ENCODE measurements at regions not wholly inside any gene's neighbourhood (a gene's known extent, or its start where the extent isn't known, plus 50 kb on each side); places are given as distances from the start of the nearest gene placed in this dataset.

- Histone ChIP-seq H3K4me1 (ENCODE audit: control insufficient read depth, insufficient read depth, low read length) (no peaks in the 10 kb centered on the region), H3K4me3 (no peak overlapping the region), H3K27me3 (replicated peaks in 1 of 2; ENCODE audit: control insufficient read depth in 2 of 2, insufficient read depth in 2 of 2, low read length in 1 of 2) (no peaks in the 10 kb centered on the region), H3K9ac (ENCODE audit: control insufficient read depth, insufficient read depth, low read length) (no peak overlapping the region), H3K79me2 (ENCODE audit: control insufficient read depth, insufficient read depth, low read length) (no peaks in the 10 kb centered on the region), H3K36me3 (ENCODE audit: control insufficient read depth in 2 of 2, insufficient read depth in 2 of 2, low read length in 1 of 2) (no peaks in the 10 kb centered on the region), H3K4me2 (ENCODE audit: control insufficient read depth, insufficient read depth) (no peak overlapping the region), H3K27ac (ENCODE audit: control insufficient read depth, insufficient read depth) (no peak overlapping the region), H2AFZ (ENCODE audit: control insufficient read depth, low read depth, low read length) (no peak overlapping the region), H3K9me3 (replicated peaks; ENCODE audit: control insufficient read depth, insufficient read depth, low read length) (no peaks in the 10 kb centered on the region; the same call in 2 of the 3 replicates), H4K20me1 (ENCODE audit: control insufficient read depth, insufficient read depth) (no peaks in the 10 kb centered on the region)
- in situ Hi-C loops (cut with MboI) (no loop called here), intact Hi-C loops (cut with micrococcal nuclease; ENCODE audit: unreplicated experiment) (no loop called here)
- FAIRE-seq (no peak), ATAC-seq (no peak), DNase-seq (ENCODE audit: low read depth, low spot score) (no peak)
- SMC1A ChIA-PET (ENCODE audit: uncharacterized antibody, unreplicated experiment), result no interaction called here
- POLR2A ChIA-PET, result no interaction called here
- CTCF ChIA-PET, result no interaction called here
- WGBS (ENCODE audit: insufficient coverage, insufficient replicate concordance, low lambda C conversion rate, missing lambda C conversion rate), result 72% methylated on average over 19 of the region's 19 CpGs
- RAD21 ChIA-PET (ENCODE audit: unreplicated experiment), result no interaction called here
- no peak for TF ChIP-seq ZBTB33 (IDR thresholded peaks at IDR 0.05)
- no peak for TF ChIP-seq FOS (IDR thresholded peaks at IDR 0.05; ENCODE audit: borderline replicate concordance, extremely low read depth, insufficient read length)
- no TSS peak for BruUV-seq (replicated peaks)
These were observed 63.4 kb upstream of the ADAMTS2 start for GRCh38 chr5:179408611-179409010.

GRCh38 chr5:179407191-179408175, 62.2 kb upstream of the ADAMTS2 start:
- no peak overlapping the region for H3K27ac ChIP-seq (ENCODE audit: control insufficient read depth, insufficient read depth)
- ChIA-PET POLR2A (no interaction called here), CTCF (no interaction called here), RAD21 (ENCODE audit: unreplicated experiment) (no interaction called here), SMC1A (ENCODE audit: uncharacterized antibody, unreplicated experiment) (no interaction called here)
- H3K9me3 ChIP-seq (replicated peaks; ENCODE audit: control insufficient read depth, insufficient read depth, low read length), result no peaks in the 10 kb centered on the region; the same call in 2 of the 3 replicates
- TF ChIP-seq CTCF (IDR thresholded peaks at IDR 0.05 in 2 of 3, conservative IDR thresholded peaks at IDR 0.05 in 1 of 3; ENCODE audit: control insufficient read depth in 2 of 3, extremely low read depth in 1 of 3, insufficient read depth in 1 of 3, low read depth in 3 of 3, low read length in 3 of 3), result no peak
- H3K79me2 ChIP-seq (ENCODE audit: control insufficient read depth, insufficient read depth, low read length), result no peaks in the 10 kb centered on the region
- no peak for FAIRE-seq
- intact Hi-C loops (cut with micrococcal nuclease; ENCODE audit: unreplicated experiment), result no loop called here
- no peaks in the 10 kb centered on the region for H4K20me1 ChIP-seq (ENCODE audit: control insufficient read depth, insufficient read depth)
- no TSS peak for BruUV-seq (replicated peaks)
- no peak for DNase-seq (ENCODE audit: low read depth, low spot score)
- WGBS (ENCODE audit: insufficient coverage, insufficient replicate concordance, low lambda C conversion rate, missing lambda C conversion rate), result 27% methylated on average over 16 of the region's 16 CpGs
- no peaks in the 10 kb centered on the region for H3K27me3 ChIP-seq (replicated peaks in 1 of 2; ENCODE audit: control insufficient read depth in 2 of 2, insufficient read depth in 2 of 2, low read length in 1 of 2)
- H3K36me3 ChIP-seq (ENCODE audit: control insufficient read depth in 2 of 2, insufficient read depth in 2 of 2, low read length in 1 of 2), result no peaks in the 10 kb centered on the region
- H3K9ac ChIP-seq (ENCODE audit: control insufficient read depth, insufficient read depth, low read length), result no peak overlapping the region
- H3K4me3 ChIP-seq, result no peak overlapping the region
- no peaks in the 10 kb centered on the region for H3K4me1 ChIP-seq (ENCODE audit: control insufficient read depth, insufficient read depth, low read length)
- ATAC-seq, result no peak
- H3K4me2 ChIP-seq (ENCODE audit: control insufficient read depth, insufficient read depth), result no peak overlapping the region
- H2AFZ ChIP-seq (ENCODE audit: control insufficient read depth, low read depth, low read length), result no peak overlapping the region
- in situ Hi-C loops (cut with MboI), result no loop called here
